ENCODE measurements at regions not wholly inside any gene's neighbourhood (a gene's known extent, or its start where the extent isn't known, plus 50 kb on each side); places are given as distances from the start of the nearest gene placed in this dataset.
A peak's percentile ranks its signal among the peaks of the same experiment; 100 is the strongest.

DNA sequence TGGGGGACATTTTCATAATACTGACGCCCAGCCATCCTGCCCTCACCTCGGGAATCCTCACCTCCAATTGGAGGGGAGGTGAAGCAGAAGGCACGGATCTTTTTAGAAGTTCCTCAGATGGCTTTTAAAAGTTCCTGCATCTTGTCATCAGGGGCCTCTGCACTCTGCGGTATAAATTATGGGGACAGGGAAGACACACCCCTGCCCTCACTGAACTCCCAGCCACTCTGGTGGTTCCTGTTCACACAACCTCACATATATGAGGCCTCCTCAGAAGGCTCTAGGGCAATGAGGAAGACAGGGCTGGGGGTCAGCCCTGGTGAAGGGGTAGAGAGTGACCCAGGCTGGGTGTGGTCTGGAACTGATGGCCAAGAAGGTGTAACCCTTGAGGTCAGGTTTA, 187.0 kb downstream of the SOD2 start:
- H3K9me3 ChIP-seq: no peaks in the 10 kb centered on the region
- no peaks in the 10 kb centered on the region for H3K27me3 ChIP-seq
- DNase-seq: no peak
- no peak overlapping the region for H3K4me3 ChIP-seq
- no peak overlapping the region for H3K27ac ChIP-seq
- H3K36me3 ChIP-seq: no peaks in the 10 kb centered on the region
- ATAC-seq (ENCODE audit: low FRiP score in 2 of 2): no peak
- no peaks in the 10 kb centered on the region for H3K4me1 ChIP-seq
- 92 to 100% methylated on average over 2 to 3 of the region's 4 CpGs for whole genome bisulfite sequencing, 2 donors
- TF ChIP-seq POLR2AphosphoS5 (IDR thresholded peaks at IDR 0.05): no peak
- TF ChIP-seq POLR2A (IDR thresholded peaks at IDR 0.05): no peak
- no peak for TF ChIP-seq EP300 (IDR thresholded peaks at IDR 0.05)
- TF ChIP-seq, protein P1, sequence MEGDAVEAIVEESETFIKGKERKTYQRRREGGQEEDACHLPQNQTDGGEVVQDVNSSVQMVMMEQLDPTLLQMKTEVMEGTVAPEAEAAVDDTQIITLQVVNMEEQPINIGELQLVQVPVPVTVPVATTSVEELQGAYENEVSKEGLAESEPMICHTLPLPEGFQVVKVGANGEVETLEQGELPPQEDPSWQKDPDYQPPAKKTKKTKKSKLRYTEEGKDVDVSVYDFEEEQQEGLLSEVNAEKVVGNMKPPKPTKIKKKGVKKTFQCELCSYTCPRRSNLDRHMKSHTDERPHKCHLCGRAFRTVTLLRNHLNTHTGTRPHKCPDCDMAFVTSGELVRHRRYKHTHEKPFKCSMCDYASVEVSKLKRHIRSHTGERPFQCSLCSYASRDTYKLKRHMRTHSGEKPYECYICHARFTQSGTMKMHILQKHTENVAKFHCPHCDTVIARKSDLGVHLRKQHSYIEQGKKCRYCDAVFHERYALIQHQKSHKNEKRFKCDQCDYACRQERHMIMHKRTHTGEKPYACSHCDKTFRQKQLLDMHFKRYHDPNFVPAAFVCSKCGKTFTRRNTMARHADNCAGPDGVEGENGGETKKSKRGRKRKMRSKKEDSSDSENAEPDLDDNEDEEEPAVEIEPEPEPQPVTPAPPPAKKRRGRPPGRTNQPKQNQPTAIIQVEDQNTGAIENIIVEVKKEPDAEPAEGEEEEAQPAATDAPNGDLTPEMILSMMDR (IDR thresholded peaks at IDR 0.05): no peak

DNA sequence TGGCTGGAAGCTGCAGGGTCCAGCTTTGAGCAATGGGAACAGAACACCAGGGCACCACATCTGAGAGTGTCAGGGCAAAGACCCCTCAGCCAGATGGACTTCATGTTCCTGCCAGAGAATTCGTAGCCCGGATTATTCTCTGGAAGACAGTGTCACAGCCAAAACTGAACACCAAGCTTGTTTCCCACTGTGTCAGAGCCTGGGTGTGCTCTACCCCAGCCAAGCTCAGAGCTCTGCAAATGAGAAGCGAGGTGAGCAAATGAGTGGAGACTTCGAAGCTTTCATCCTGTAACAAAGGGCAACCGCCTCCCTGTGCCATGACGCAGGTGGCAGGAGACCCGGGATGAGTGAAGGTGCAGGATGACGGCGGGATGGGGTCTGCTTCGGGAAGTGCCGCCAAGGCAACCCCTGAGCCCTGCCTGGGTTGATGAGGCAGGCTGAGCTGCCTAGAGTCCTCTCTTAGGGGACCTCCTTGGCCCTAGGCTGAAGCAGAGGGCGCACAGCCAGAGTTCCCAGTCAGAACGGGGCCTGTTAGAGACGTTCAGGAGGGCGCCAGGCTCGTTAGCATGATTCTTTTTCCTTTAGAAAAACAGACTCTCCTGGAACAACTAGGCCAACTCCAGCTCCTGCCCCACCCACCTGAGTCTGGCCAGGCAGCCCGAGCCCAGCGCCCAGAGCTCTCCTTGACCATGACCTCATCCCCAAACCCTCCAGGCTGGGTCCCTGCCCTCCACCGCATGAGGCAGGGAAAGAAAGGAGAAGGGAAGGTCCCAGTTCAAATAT, 187.7 kb downstream of the SOD2 start:
- ATAC-seq (ENCODE audit: low FRiP score in 2 of 2) (peak; percentile 23 to 91), DNase-seq (peak in 1 of 2 donors; percentile 54)
- H3K4me3 ChIP-seq: no peak overlapping the region
- no peaks in the 10 kb centered on the region for H3K27me3 ChIP-seq
- TF ChIP-seq EP300 (IDR thresholded peaks at IDR 0.05) (no peak), POLR2A (IDR thresholded peaks at IDR 0.05) (no peak), POLR2AphosphoS5 (IDR thresholded peaks at IDR 0.05) (no peak)
- TF ChIP-seq, protein P1 (IDR thresholded peaks at IDR 0.05): no peak
- no peaks in the 10 kb centered on the region for H3K4me1 ChIP-seq
- no peaks in the 10 kb centered on the region for H3K9me3 ChIP-seq
- no peaks in the 10 kb centered on the region for H3K36me3 ChIP-seq
- H3K27ac ChIP-seq: no peak overlapping the region
- WGBS, 2 donors: 76 to 77% methylated on average over 8 to 19 of the region's 19 CpGs

DNA sequence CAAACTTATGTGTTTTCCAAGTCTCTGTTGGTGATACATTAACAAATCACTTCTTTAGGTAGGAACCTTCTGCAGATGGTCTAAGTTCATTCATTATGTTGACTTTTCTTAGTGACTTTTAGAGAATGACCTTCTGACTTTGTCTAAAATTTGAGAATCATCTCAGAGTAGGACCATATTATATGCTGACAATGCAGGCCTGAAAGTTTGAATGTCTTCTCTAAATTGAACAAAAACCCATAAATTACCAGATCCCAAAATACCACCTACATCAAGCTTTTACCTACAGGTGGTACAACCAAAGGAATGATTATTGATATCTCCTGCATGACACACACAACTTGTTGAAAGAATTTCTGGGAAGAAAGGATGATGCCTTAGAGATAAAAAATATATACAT, 191.5 kb downstream of the SOD2 start:
- H3K27ac ChIP-seq: no peak overlapping the region
- ATAC-seq (ENCODE audit: low FRiP score in 2 of 2): no peak
- H3K36me3 ChIP-seq: no peaks in the 10 kb centered on the region
- no peak overlapping the region for H3K4me3 ChIP-seq
- TF ChIP-seq EP300 (IDR thresholded peaks at IDR 0.05) (no peak), POLR2A (IDR thresholded peaks at IDR 0.05) (no peak)
- TF ChIP-seq, protein P1 (IDR thresholded peaks at IDR 0.05): no peak
- no peaks in the 10 kb centered on the region for H3K27me3 ChIP-seq
- DNase-seq: no peak
- peaks cover 0 to 4% (median 0%) of the 10 kb centered on the region in 4 donors for H3K9me3 ChIP-seq
- no peaks in the 10 kb centered on the region for H3K4me1 ChIP-seq

DNA sequence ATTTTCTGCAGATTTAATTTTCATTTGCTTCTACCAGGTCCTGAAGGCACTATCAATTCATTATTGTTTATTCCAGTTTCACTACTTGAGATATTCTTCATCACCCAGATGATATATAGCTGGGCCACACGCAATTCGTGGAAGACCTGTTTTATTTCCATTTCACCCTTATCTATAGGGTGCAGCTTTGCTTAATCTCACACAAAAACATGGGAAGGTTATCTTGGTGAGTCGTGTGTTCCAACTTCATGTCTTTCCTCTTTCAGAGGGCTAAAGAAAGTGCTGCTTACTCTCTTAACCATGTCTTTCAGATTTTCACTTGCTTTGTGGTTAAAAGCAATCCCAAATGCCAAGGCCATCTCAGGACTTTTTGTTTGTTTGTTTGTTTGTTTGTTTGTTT, 194.0 kb downstream of the SOD2 start:
- 76 to 81% methylated on average over 3 of the region's 3 CpGs for WGBS, 2 donors
- no peak overlapping the region for H3K27ac ChIP-seq

More for the DNA sequence above, 194.0 kb downstream of the SOD2 start:
- no peak for TF ChIP-seq POLR2A (IDR thresholded peaks at IDR 0.05)
- TF ChIP-seq POLR2AphosphoS5 (IDR thresholded peaks at IDR 0.05): no peak
- TF ChIP-seq, protein P1 (IDR thresholded peaks at IDR 0.05): no peak
- no peak for TF ChIP-seq EP300 (IDR thresholded peaks at IDR 0.05)
- DNase-seq: no peak
- Histone ChIP-seq H3K36me3 (no peaks in the 10 kb centered on the region), H3K27me3 (no peaks in the 10 kb centered on the region), H3K4me1 (no peaks in the 10 kb centered on the region), H3K9me3 (peaks cover 0 to 4% (median 0%) of the 10 kb centered on the region in 4 donors), H3K4me3 (no peak overlapping the region)
- ATAC-seq (ENCODE audit: low FRiP score in 2 of 2): no peak

Measured in upper lobe of left lung (tissue), 6 donors.